MCF 10A (cell line): ENCODE measurements at regions not wholly inside any gene's neighbourhood (a gene's known extent, or its start where the extent isn't known, plus 50 kb on each side); places are given as distances from the start of the nearest gene placed in this dataset.

ENCODE experiments used
- BruUV-seq: library from RNA; stranded (reverse); fragments of 400-500 nt; replicated peaks from 2 replicates; lab custom pipeline; 2021; lab: Mats Ljungman, UMichigan
- CTCF ChIA-PET: fragments of 300-600 bp; sonication (Branson Sonifier 250); formaldehyde crosslinking; extraction: SDS; loops from one replicate; lab custom pipeline; 2021; ENCODE audit warnings: antibody characterized with exemption, inconsistent platforms; lab: Yijun Ruan, JAX
- POLR2A ChIA-PET: fragments of 300-600, 350-650 bp; sonication (Branson Sonifier 250); formaldehyde crosslinking; extraction: SDS; loops from one replicate; lab custom pipeline; 2020; ENCODE audit warnings: antibody characterized with exemption, inconsistent platforms; lab: Yijun Ruan, JAX
- DNase-seq: peaks from one replicate; pipeline ENCODE4 v3.0.0-alpha.2; 2018; ENCODE audit not compliant: unreplicated experiment
- H3K27ac Mint-ChIP-seq: one replicate; pipeline ENCODE4 v1.8.0; 2022; ENCODE audit warnings: mild to moderate bottlenecking, low read depth, mixed read lengths; ENCODE audit not compliant: unreplicated experiment
- H3K27me3 Mint-ChIP-seq: one replicate; pipeline ENCODE4 v1.8.0; 2022; ENCODE audit warnings: mixed read lengths; ENCODE audit not compliant: insufficient read depth, unreplicated experiment
- H3K36me3 Mint-ChIP-seq: one replicate; pipeline ENCODE4 v1.8.0; 2022; ENCODE audit warnings: mild to moderate bottlenecking, moderate library complexity, mixed read lengths; ENCODE audit not compliant: insufficient read depth, unreplicated experiment
- H3K4me1 Mint-ChIP-seq: one replicate; pipeline ENCODE4 v1.8.0; 2022; ENCODE audit warnings: mixed read lengths; ENCODE audit not compliant: insufficient read depth, unreplicated experiment
- H3K4me3 Mint-ChIP-seq: one replicate; pipeline ENCODE4 v1.8.0; 2022; ENCODE audit warnings: mild to moderate bottlenecking, moderate library complexity, mixed read lengths; ENCODE audit not compliant: unreplicated experiment
- H3K9me3 Mint-ChIP-seq: one replicate; pipeline ENCODE4 v1.8.0; 2022; ENCODE audit warnings: mixed read lengths; ENCODE audit not compliant: unreplicated experiment
- CTCF ChIP-seq: fragments of 200-600 bp; IDR thresholded peaks from one replicate; pipeline ENCODE4 v1.8.0; 2022; ENCODE audit warnings: antibody characterized with exemption, mild to moderate bottlenecking; ENCODE audit not compliant: unreplicated experiment
- intact Hi-C: fragments of 100-400 bp; cut with micrococcal nuclease; formaldehyde crosslinking; loops from 2 replicates; pipeline ENCODE4 v1.14.1; 2022

- POLR2A ChIA-PET, result no interaction called here
- intact Hi-C loops, result no loop called here
- no TSS peak for BruUV-seq
- H3K4me3 Mint-ChIP-seq, result no peak overlapping the region
- no peak for TF ChIP-seq CTCF
- H3K9me3 Mint-ChIP-seq, result peaks cover 8% of the 10 kb centered on the region
- no peak for DNase-seq
- no peaks in the 10 kb centered on the region for H3K4me1 Mint-ChIP-seq
- CTCF ChIA-PET, result interaction anchor here (0.6 to 0.7 kb wide), 2 partner anchors 461 to 1662 kb away, joined by 3 read pairs; no protein-coding TSS in a partner anchor
- no peak overlapping the region for H3K27ac Mint-ChIP-seq
- no peaks in the 10 kb centered on the region for H3K36me3 Mint-ChIP-seq
- no peaks in the 10 kb centered on the region for H3K27me3 Mint-ChIP-seq
Observed at GRCh38 chr3:74516019-74516418, 98.4 kb downstream of the CNTN3 start.

GRCh38 chr3:74515451-74515850, 99.0 kb downstream of the CNTN3 start:
- no peaks in the 10 kb centered on the region for H3K4me1 Mint-ChIP-seq
- no peaks in the 10 kb centered on the region for H3K27me3 Mint-ChIP-seq
- H3K9me3 Mint-ChIP-seq, result peaks cover 8% of the 10 kb centered on the region
- TF ChIP-seq CTCF, result no peak
- H3K36me3 Mint-ChIP-seq, result no peaks in the 10 kb centered on the region
- no peak for DNase-seq
- BruUV-seq, result no TSS peak
- ChIA-PET CTCF (no interaction called here), POLR2A (no interaction called here)
- intact Hi-C loops, result no loop called here
- no peak overlapping the region for H3K4me3 Mint-ChIP-seq
- no peak overlapping the region for H3K27ac Mint-ChIP-seq

GRCh38 chr3:74511078-74511477, 103.4 kb downstream of the CNTN3 start:
- H3K4me1 Mint-ChIP-seq, result no peaks in the 10 kb centered on the region
- ChIA-PET CTCF (no interaction called here), POLR2A (interaction anchor here (0.7 kb wide), 1 partner anchor 13 kb away, joined by 3 read pairs; no protein-coding TSS in a partner anchor)
- no peaks in the 10 kb centered on the region for H3K36me3 Mint-ChIP-seq
- TF ChIP-seq CTCF, result no peak
- no peaks in the 10 kb centered on the region for H3K27me3 Mint-ChIP-seq
- BruUV-seq, result no TSS peak
- no peaks in the 10 kb centered on the region for H3K9me3 Mint-ChIP-seq
- no peak overlapping the region for H3K27ac Mint-ChIP-seq
- no peak for DNase-seq
- intact Hi-C loops, result no loop called here
- no peak overlapping the region for H3K4me3 Mint-ChIP-seq

- no peaks in the 10 kb centered on the region for H3K4me1 Mint-ChIP-seq
- no peaks in the 10 kb centered on the region for H3K9me3 Mint-ChIP-seq
- no peak for TF ChIP-seq CTCF
- DNase-seq, result no peak
- CTCF ChIA-PET, result no interaction called here
- H3K27ac Mint-ChIP-seq, result no peak overlapping the region
- BruUV-seq, result no TSS peak
- no peaks in the 10 kb centered on the region for H3K36me3 Mint-ChIP-seq
- intact Hi-C loops, result no loop called here
- no peak overlapping the region for H3K4me3 Mint-ChIP-seq
- no peaks in the 10 kb centered on the region for H3K27me3 Mint-ChIP-seq
- POLR2A ChIA-PET, result interaction anchor here (0.7 kb wide), 1 partner anchor 13 kb away, joined by 3 read pairs; no protein-coding TSS in a partner anchor
Observed at GRCh38 chr3:74510261-74510818, 104.1 kb downstream of the CNTN3 start.
